Stomach (tissue), 8 donors: ENCODE measurements at regions not wholly inside any gene's neighbourhood (a gene's known extent, or its start where the extent isn't known, plus 50 kb on each side); places are given as distances from the start of the nearest gene placed in this dataset.
"Not testable (repeated sequence)": the region's sequence is repeated elsewhere in the genome, so short reads cannot be mapped to it uniquely, and the experiment has no call there.

Experiments
- DNase-seq, 2 donors: peaks; one replicate each; pipeline versions ENCODE4 v3.0.0 to v3.0.0-alpha.2; 2013 to 2019
- H3K27ac ChIP-seq, 5 donors: fragments of 200-600 bp in 4 of 5; sonication (generic) in 4 of 5; one replicate each; pipeline ENCODE4 v1.5.1; 2013 to 2019; ENCODE audit warnings: mild to moderate bottlenecking in 1 of 5, moderate library complexity in 1 of 5
- H3K27me3 ChIP-seq, 3 donors: fragments of 200-600 bp; sonication (generic); one replicate each; pipeline ENCODE4 v1.5.1; 2017 to 2019; ENCODE audit warnings: mixed run types in 1 of 3
- H3K36me3 ChIP-seq, 4 donors: fragments of 200-600 bp; sonication (generic); 1 replicate in 3 of 4; 2 replicates in 1 of 4; pipeline ENCODE4 v1.5.1; 2016 to 2019
- H3K4me1 ChIP-seq, 4 donors: fragments of 200-600 bp; sonication (generic); one replicate each; pipeline ENCODE4 v1.5.1; 2016 to 2019
- H3K4me3 ChIP-seq, 4 donors: fragments of 200-600 bp; sonication (generic) in 3 of 4; one replicate each; pipeline ENCODE4 v1.5.1; 2016 to 2019; ENCODE audit warnings: mild to moderate bottlenecking in 1 of 4
- H3K9me3 ChIP-seq, 4 donors: fragments of 200-600 bp; sonication (generic); one replicate each; pipeline ENCODE4 v1.5.1; 2016 to 2019
- EP300 ChIP-seq: sonication (generic); formaldehyde crosslinking; IDR thresholded peaks from one replicate; pipeline ENCODE4 v1.6.1; 2017; ENCODE audit warnings: antibody characterized with exemption
- POLR2A ChIP-seq, 4 donors: fragments of 450-650 bp; IDR thresholded peaks; one replicate each; pipeline ENCODE4 v1.6.1; 2016; ENCODE audit warnings: antibody characterized with exemption in 4 of 4, control low read depth in 2 of 4, mild to moderate bottlenecking in 1 of 4, moderate library complexity in 1 of 4
- POLR2AphosphoS5 ChIP-seq, 3 donors: sonication (generic); formaldehyde crosslinking; IDR thresholded peaks; one replicate each; pipeline ENCODE4 v1.6.1; 2016; ENCODE audit warnings: antibody characterized with exemption in 3 of 3
- WGBS, 5 donors: extraction: QIAGEN DNeasy Blood & Tissue Kit in 3 of 5; methylation state at CpG; one replicate each; pipeline versions ENCODE4 v1.1.5 to v1.1.7; 2013 to 2018; 5-methylcytosine and 5-hydroxymethylcytosine counted together
- intact Hi-C: fragments of 100-400 bp; cut with DNase I; formaldehyde crosslinking; loops from one replicate; pipeline ENCODE4 v1.15.1; 2023; ENCODE audit warnings: low total_unique reads
- TF ChIP-seq, protein P1 (sequence below), 7 experiments: fragments of 450-650 bp in 4 of 7; fragments of 200-600 bp in 3 of 7; sonication (generic) in 3 of 7; IDR thresholded peaks; one replicate each; pipeline ENCODE4 v1.5.1; 2016 to 2019; ENCODE audit warnings: antibody characterized with exemption in 7 of 7, control low read depth in 2 of 7, mild to moderate bottlenecking in 1 of 7
- donor health status: healthy with polysubstance abuse.
- donor health status: Bipolar disorder and iron deficiency.
- donor health status: healthy.

DNA sequence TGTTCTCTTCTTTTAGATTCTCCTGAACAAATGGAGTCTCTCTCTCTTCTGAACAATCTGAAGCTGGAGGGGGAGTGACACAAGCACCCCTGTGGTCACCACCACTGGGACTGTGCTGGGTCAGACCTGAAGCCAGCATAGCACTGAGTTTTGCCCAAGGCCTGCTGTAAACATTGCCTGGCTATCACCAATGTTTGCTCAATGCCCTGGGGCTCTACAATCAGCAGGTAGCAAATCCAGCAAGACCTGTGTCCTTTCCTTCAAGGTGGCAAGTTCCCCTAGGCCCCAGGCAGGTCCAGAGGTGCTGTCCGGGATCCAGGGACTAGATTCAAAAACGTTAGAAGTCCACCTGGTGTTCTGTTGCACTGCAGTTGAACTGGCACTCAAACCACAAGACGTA is 282.8 kb upstream of the PROX1 start:
- intact Hi-C loops: no loop called here
- no peak overlapping the region for H3K4me3 ChIP-seq
- no peaks in the 10 kb centered on the region for H3K4me1 ChIP-seq
- DNase-seq: peak in 1 of 2 donors; percentile 36
- WGBS, 5 donors: 51 to 68% (median 55%) methylated on average over 3 of the region's 3 CpGs
- peaks cover 0 to 6% (median 0%) of the 10 kb centered on the region in 4 donors for H3K9me3 ChIP-seq
- H3K27ac ChIP-seq: no peak overlapping the region
- TF ChIP-seq EP300: no peak
- no peak for TF ChIP-seq POLR2A (IDR thresholded peaks at IDR 0.05)
- TF ChIP-seq POLR2AphosphoS5 (IDR thresholded peaks at IDR 0.05): no peak
- TF ChIP-seq, protein P1, sequence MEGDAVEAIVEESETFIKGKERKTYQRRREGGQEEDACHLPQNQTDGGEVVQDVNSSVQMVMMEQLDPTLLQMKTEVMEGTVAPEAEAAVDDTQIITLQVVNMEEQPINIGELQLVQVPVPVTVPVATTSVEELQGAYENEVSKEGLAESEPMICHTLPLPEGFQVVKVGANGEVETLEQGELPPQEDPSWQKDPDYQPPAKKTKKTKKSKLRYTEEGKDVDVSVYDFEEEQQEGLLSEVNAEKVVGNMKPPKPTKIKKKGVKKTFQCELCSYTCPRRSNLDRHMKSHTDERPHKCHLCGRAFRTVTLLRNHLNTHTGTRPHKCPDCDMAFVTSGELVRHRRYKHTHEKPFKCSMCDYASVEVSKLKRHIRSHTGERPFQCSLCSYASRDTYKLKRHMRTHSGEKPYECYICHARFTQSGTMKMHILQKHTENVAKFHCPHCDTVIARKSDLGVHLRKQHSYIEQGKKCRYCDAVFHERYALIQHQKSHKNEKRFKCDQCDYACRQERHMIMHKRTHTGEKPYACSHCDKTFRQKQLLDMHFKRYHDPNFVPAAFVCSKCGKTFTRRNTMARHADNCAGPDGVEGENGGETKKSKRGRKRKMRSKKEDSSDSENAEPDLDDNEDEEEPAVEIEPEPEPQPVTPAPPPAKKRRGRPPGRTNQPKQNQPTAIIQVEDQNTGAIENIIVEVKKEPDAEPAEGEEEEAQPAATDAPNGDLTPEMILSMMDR (IDR thresholded peaks at IDR 0.05): no peak
- no peaks in the 10 kb centered on the region for H3K27me3 ChIP-seq
- H3K36me3 ChIP-seq: no peaks in the 10 kb centered on the region

DNA sequence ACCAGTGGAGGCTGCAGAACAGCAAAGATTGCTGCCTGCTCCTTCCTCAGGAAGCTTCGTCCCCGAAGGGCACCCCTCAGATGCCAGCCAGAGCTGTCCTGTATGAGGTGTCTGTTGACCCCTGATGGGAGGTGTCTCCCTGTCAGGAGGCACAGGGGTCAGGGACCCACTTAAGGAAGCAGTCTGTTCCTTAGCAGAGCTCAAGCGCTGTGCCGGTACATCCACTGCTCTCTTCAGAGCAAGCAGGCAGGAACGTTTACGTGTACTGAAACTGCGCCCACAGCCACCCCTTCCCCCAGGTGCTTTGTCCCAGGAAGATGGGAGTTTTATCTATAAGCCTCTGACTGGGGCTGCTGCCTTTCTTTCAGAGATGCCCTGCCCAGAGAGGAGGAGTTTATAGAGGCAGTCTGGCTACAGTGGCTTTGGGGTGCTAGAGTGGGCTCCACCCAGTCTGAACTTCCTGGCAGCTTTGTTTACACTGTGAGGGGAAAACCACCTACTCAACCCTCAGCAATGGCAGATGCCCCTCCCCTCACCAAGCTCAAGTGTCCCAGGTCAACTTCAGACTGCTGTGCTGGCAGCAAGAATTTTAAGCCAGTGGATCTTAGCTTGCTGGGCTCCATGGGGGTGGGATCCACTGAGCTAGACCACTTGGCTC is 275.8 kb upstream of the PROX1 start:
- H3K9me3 ChIP-seq, H3K36me3 ChIP-seq, H3K4me1 ChIP-seq, H3K27me3 ChIP-seq, H3K27ac ChIP-seq, intact Hi-C loops, H3K4me3 ChIP-seq, DNase-seq: not testable (repeated sequence)
- whole genome bisulfite sequencing, 5 donors: 77 to 96% (median 80%) methylated on average over 3 to 7 of the region's 7 CpGs

DNA sequence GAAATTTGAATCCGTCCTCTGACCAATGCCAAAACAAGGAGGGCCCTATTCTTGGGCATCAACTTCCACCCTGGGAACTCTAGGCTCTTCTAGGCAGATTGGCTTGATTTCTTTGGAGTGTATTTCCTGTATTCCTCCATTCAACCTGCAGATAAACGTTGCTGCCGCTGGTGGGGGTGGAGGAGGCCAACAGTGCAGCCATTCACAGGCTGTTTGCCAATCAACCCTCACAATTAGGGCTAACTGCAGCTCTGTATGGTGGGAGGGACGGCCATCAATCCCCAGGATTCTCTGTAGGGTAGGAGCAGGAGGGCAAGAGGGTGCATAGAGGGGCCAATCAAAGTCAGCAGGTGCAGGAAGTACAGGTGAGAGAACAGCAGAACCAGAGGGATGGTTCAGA is 273.1 kb upstream of the PROX1 start:
- Histone ChIP-seq H3K4me1 (no peaks in the 10 kb centered on the region), H3K27ac (no peak overlapping the region), H3K9me3 (peaks cover 0 to 8% (median 0%) of the 10 kb centered on the region in 4 donors), H3K4me3 (no peak overlapping the region), H3K36me3 (no peaks in the 10 kb centered on the region), H3K27me3 (no peaks in the 10 kb centered on the region)
- DNase-seq: peak in 1 of 2 donors; percentile 17
- WGBS, 5 donors: 26 to 54% (median 30%) methylated on average over 3 to 4 of the region's 4 CpGs
- intact Hi-C loops: no loop called here
- TF ChIP-seq POLR2AphosphoS5 (IDR thresholded peaks at IDR 0.05) (no peak), POLR2A (IDR thresholded peaks at IDR 0.05) (no peak), EP300 (no peak)
- TF ChIP-seq, protein P1 (IDR thresholded peaks at IDR 0.05): no peak

DNA sequence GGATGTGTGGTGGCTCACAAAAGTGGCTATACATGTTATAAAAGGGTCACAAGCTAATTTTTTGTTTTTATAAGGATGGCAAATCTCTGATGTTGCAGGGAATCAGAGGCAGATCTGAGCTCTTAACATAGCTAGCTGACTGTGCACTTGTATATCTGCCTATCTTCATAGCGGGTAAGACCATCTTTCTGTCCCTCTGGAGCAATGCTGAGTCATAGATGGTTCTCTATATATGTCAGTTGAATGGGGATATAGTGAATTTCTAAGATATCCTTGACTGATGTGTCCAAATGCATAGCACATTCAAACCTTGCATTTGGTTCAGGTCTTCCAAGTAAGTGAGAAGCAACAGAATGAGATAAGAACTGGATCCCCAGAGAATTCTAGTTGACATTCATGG is 272.6 kb upstream of the PROX1 start:
- 76 to 88% (median 87%) methylated on average over 1 of the region's 1 CpG for WGBS, 5 donors
- H3K27me3 ChIP-seq: no peaks in the 10 kb centered on the region
- TF ChIP-seq POLR2A (IDR thresholded peaks at IDR 0.05) (no peak), EP300 (no peak)

DNA sequence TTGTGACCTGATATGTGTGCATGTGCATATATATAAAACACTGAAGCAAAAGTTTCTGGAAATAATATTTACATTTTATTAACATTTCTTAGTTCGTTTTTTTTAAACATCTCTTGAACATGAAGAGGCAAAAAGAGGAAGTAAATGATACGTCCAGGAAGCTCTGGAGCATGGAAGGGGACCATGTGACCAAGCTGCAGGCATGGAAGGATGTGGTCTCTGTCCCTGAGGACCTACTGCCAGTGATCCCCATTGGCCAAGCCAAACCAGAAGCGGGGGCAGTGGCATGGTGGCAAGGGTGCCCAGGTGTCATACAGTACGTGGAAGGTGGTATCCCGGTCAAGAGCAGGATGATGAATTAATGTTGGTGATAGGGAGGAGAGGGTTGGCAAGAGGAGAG is 268.3 kb upstream of the PROX1 start:
- 55 to 75% (median 69%) methylated on average over 5 of the region's 5 CpGs for WGBS, 5 donors
- no peaks in the 10 kb centered on the region for H3K9me3 ChIP-seq
- intact Hi-C loops: no loop called here

More for the DNA sequence above, 272.6 kb upstream of the PROX1 start:
- intact Hi-C loops: no loop called here
- Histone ChIP-seq H3K9me3 (peaks cover 0 to 8% (median 0%) of the 10 kb centered on the region in 4 donors), H3K4me1 (no peaks in the 10 kb centered on the region), H3K27ac (no peak overlapping the region), H3K4me3 (no peak overlapping the region), H3K36me3 (no peaks in the 10 kb centered on the region)
- DNase-seq: no peak

More for the DNA sequence above, 268.3 kb upstream of the PROX1 start:
- Histone ChIP-seq H3K27ac (no peak overlapping the region), H3K4me3 (no peak overlapping the region), H3K27me3 (no peaks in the 10 kb centered on the region), H3K36me3 (no peaks in the 10 kb centered on the region), H3K4me1 (no peaks in the 10 kb centered on the region)
- DNase-seq: no peak
- TF ChIP-seq POLR2AphosphoS5 (IDR thresholded peaks at IDR 0.05): no peak
- TF ChIP-seq, protein P1 (IDR thresholded peaks at IDR 0.05): no peak
- TF ChIP-seq POLR2A (IDR thresholded peaks at IDR 0.05): no peak
- TF ChIP-seq EP300: no peak
